Stomach (tissue), 4 donors: ENCODE measurements at regions not wholly inside any gene's neighbourhood (a gene's known extent, or its start where the extent isn't known, plus 50 kb on each side); places are given as distances from the start of the nearest gene placed in this dataset.

Source experiments
- EP300 ChIP-seq: sonication (generic); formaldehyde crosslinking; IDR thresholded peaks from one replicate; pipeline ENCODE4 v1.6.1; 2017; ENCODE audit warnings: antibody characterized with exemption
- POLR2A ChIP-seq, 4 donors: fragments of 450-650 bp; IDR thresholded peaks; one replicate each; pipeline ENCODE4 v1.6.1; 2016; ENCODE audit warnings: antibody characterized with exemption in 4 of 4, control low read depth in 2 of 4, mild to moderate bottlenecking in 1 of 4, moderate library complexity in 1 of 4

DNA sequence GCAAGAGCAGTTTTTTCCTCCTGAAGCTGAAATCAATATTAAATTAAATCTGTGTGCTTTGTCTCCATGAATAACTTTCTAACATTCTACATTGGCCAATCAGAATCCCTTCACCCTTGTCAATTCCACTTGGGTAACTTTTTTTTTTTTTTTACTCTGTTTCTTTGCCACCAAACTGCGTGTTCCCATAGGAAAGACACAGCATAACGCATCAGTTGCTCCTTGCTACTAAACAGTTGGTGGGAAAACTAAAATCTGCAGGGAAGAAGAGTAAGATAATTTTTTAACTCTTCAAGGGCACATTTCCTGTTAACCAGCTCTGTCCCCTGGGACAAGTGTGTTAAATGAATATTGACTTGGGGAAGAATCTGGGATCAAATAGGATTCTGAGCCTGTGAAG is 113.3 kb upstream of the SERP2 start:
- no peak for TF ChIP-seq POLR2A (IDR thresholded peaks at IDR 0.05)
- TF ChIP-seq EP300 = no peak
